HG03108 (cell line): ENCODE measurements at regions not wholly inside any gene's neighbourhood (a gene's known extent, or its start where the extent isn't known, plus 50 kb on each side); places are given as distances from the start of the nearest gene placed in this dataset.

Experiments used
- ATAC-seq: cut with Tn5 transposase; IDR thresholded peaks from one replicate; pipeline ENCODE4 v1.9.1; 2021; ENCODE audit warnings: moderate library complexity; ENCODE audit not compliant: unreplicated experiment

GRCh38 chr4:11271263-11271662, 157.4 kb downstream of the HS3ST1 start:
- ATAC-seq: no peak

GRCh38 chr4:11268149-11268548, 160.5 kb downstream of the HS3ST1 start:
- ATAC-seq: no peak

GRCh38 chr4:11264841-11265240, 163.9 kb downstream of the HS3ST1 start:
- ATAC-seq: no peak

GRCh38 chr4:11264346-11264745, 164.3 kb downstream of the HS3ST1 start:
- no peak for ATAC-seq

- no peak for ATAC-seq
These were observed 165.5 kb downstream of the HS3ST1 start for GRCh38 chr4:11263208-11263607.

- no peak for ATAC-seq
These were observed 167.4 kb downstream of the HS3ST1 start for GRCh38 chr4:11261066-11261850.

GRCh38 chr4:11259837-11260236, 168.9 kb downstream of the HS3ST1 start:
- no peak for ATAC-seq

- ATAC-seq: no peak
These were observed 176.5 kb downstream of the HS3ST1 start for GRCh38 chr4:11252149-11252548.

- ATAC-seq: no peak
These were observed 178.2 kb downstream of the HS3ST1 start for GRCh38 chr4:11250510-11250909.

GRCh38 chr4:11232015-11232414, 196.7 kb downstream of the HS3ST1 start:
- no peak for ATAC-seq

GRCh38 chr4:11230866-11231265, 197.8 kb downstream of the HS3ST1 start:
- ATAC-seq: no peak

- no peak for ATAC-seq
These were observed 200.2 kb downstream of the HS3ST1 start for GRCh38 chr4:11228530-11228929.

- ATAC-seq: no peak
These were observed 205.4 kb downstream of the HS3ST1 start for GRCh38 chr4:11223311-11223710.

- no peak for ATAC-seq
These were observed 210.0 kb downstream of the HS3ST1 start for GRCh38 chr4:11218692-11219091.

- ATAC-seq: no peak
These were observed 212.2 kb downstream of the HS3ST1 start for GRCh38 chr4:11216520-11216919.

GRCh38 chr4:11214281-11214680, 214.4 kb downstream of the HS3ST1 start:
- ATAC-seq: no peak

GRCh38 chr4:11209826-11210225, 218.9 kb downstream of the HS3ST1 start:
- no peak for ATAC-seq

GRCh38 chr4:11201256-11201655, 227.4 kb downstream of the HS3ST1 start:
- ATAC-seq: no peak

GRCh38 chr4:11198516-11199305, 230.0 kb downstream of the HS3ST1 start:
- ATAC-seq: no peak

GRCh38 chr4:11197631-11198341, 230.9 kb downstream of the HS3ST1 start:
- ATAC-seq: no peak

- no peak for ATAC-seq
These were observed 231.7 kb downstream of the HS3ST1 start for GRCh38 chr4:11196927-11197522.
